ENCODE measurements at regions not wholly inside any gene's neighbourhood (a gene's known extent, or its start where the extent isn't known, plus 50 kb on each side); places are given as distances from the start of the nearest gene placed in this dataset.

GRCh38 chr12:108462686-108463085, 52.4 kb upstream of the FICD start:
- FAIRE-seq (no peak), DNase-seq (ENCODE audit: insufficient read length, low spot score) (no peak)
- TF ChIP-seq CTCF (IDR thresholded peaks at IDR 0.05; ENCODE audit: insufficient read depth, missing control alignments) = peak; percentile 13

DNA sequence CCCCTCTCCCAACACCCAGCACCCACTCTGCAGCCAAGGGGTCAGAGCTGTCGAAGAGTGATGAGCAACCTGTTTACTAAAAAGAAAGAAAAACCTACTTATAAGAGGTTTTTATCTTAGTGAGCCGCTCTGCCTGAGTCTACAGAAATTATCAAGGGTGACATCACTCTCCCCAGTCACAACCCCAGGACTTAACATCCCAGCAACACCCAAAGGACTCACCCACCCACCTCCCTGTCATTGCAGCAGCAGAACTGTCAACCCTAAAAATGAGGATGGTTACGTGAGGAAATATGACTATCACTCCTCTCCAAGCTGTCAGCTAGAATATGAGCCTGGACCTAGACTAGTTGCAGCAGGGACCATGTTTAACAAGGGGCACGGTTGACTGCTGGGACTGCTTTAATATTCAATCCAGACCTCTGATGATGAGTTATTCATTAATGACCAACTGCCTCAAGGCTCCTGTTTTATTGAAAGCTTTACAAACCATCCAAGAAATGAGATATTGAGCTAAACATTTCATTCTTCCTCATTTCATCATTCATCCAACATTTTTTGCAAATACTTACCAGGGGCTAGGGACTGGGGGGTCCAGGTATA, 53.9 kb upstream of the FICD start:
- DNase-seq (ENCODE audit: insufficient read length, low spot score) = no peak
- FAIRE-seq = no peak
- TF ChIP-seq CTCF (IDR thresholded peaks at IDR 0.05; ENCODE audit: insufficient read depth, missing control alignments) = no peak

DNA sequence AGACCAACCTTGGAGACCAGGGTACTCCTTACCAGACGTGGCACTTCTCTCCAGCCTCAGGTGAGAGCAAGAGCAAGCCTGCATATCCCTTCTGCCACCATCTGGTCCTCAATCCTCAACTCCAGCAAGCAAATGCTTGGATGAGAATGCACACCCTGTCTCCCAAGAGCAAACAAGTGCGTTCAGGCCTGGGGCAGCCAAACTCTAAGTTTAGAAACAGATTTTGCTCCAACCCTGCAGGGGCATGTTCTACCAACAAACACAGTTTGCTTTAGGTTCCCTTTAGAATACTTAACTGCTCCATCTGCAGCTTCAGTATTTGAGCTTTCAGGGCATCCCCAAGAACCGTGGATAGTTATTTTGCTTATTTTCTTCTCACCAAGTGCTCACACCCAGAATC, 55.9 kb upstream of the FICD start:
- DNase-seq (ENCODE audit: insufficient read length, low spot score) = no peak
- no peak for TF ChIP-seq CTCF (IDR thresholded peaks at IDR 0.05; ENCODE audit: insufficient read depth, missing control alignments)
- FAIRE-seq = no peak

- peak; percentile 14 for TF ChIP-seq CTCF (IDR thresholded peaks at IDR 0.05; ENCODE audit: insufficient read depth, missing control alignments)
- no peak for FAIRE-seq
- no peak for DNase-seq (ENCODE audit: insufficient read length, low spot score)
Measured at GRCh38 chr12:108457734-108458361, 57.2 kb upstream of the FICD start.

DNA sequence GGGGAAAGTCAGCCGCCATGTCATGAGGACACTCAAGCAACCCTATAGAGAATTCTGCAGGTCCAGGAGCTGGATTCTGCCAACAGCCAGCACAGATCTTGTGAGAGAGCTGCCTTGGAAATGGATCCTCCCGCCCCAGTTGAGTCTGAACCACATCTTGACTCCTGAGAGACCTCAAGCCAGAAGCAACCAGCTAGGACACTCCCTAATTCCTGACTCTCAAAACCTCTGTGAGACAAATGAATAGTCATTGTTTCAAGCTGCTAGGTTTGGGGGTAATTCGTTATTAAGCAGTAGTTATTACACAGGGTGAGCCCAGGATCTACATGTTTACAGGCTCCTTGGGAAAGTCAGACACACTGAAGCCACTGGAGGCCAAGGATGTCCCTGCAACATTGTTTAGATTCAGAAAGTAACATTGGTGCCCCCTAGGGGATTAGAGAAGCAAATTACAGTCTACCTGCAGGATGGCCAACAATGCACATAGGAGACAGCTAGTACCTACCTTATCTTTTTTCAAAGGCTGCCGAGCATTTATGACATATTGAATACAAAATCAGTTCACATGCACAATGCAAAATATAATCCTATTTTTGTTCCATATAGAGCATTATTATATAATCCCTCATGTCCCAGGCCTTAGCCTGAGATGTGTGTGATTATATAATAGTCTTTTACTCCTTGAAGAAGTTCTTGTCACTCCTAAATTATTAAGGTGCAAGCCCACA, 57.9 kb upstream of the FICD start:
- peak; percentile 61 for FAIRE-seq
- TF ChIP-seq CTCF (IDR thresholded peaks at IDR 0.05; ENCODE audit: insufficient read depth, missing control alignments) = peak; percentile 78
- peak; percentile 42 for DNase-seq (ENCODE audit: insufficient read length, low spot score)

- DNase-seq (ENCODE audit: insufficient read length, low spot score) (no peak), FAIRE-seq (no peak)
- TF ChIP-seq CTCF (IDR thresholded peaks at IDR 0.05; ENCODE audit: insufficient read depth, missing control alignments) = no peak
Measured at GRCh38 chr12:108455706-108456105, 59.4 kb upstream of the FICD start.

Measured in D721Med (cell line).